ENCODE measurements at regions not wholly inside any gene's neighbourhood (a gene's known extent, or its start where the extent isn't known, plus 50 kb on each side); places are given as distances from the start of the nearest gene placed in this dataset.
"Not testable (repeated sequence)": the region's sequence is repeated elsewhere in the genome, so short reads cannot be mapped to it uniquely, and the experiment has no call there.

- DNase-seq: no peak
These were observed 775.1 kb downstream of the GATA3 start for GRCh38 chr10:8829592-8829991.

- DNase-seq: no peak
These were observed 775.6 kb downstream of the GATA3 start for GRCh38 chr10:8830048-8830447.

GRCh38 chr10:8830876-8831275 lies 776.4 kb downstream of the GATA3 start:
- DNase-seq: no peak

- no peak for DNase-seq
These were observed 781.1 kb downstream of the GATA3 start for GRCh38 chr10:8835453-8836167.

- no peak for DNase-seq
These were observed 785.9 kb downstream of the GATA3 start for GRCh38 chr10:8840356-8840755.

GRCh38 chr10:8844141-8844540 lies 789.7 kb downstream of the GATA3 start:
- DNase-seq: no peak

GRCh38 chr10:8852546-8852945 lies 798.1 kb downstream of the GATA3 start:
- DNase-seq: no peak

- no peak for DNase-seq
These were observed 798.6 kb downstream of the GATA3 start for GRCh38 chr10:8853048-8853447.

GRCh38 chr10:8868924-8869323 lies 814.4 kb downstream of the GATA3 start:
- not testable (repeated sequence) for DNase-seq

- no peak for DNase-seq
These were observed 818.8 kb downstream of the GATA3 start for GRCh38 chr10:8873310-8873709.

GRCh38 chr10:8874268-8874667 lies 819.8 kb downstream of the GATA3 start:
- DNase-seq: no peak

GRCh38 chr10:8874972-8875371 lies 820.5 kb downstream of the GATA3 start:
- no peak for DNase-seq

GRCh38 chr10:8876171-8876570 lies 821.7 kb downstream of the GATA3 start:
- no peak for DNase-seq

GRCh38 chr10:8889538-8889937 lies 835.0 kb downstream of the GATA3 start:
- DNase-seq: no peak

- no peak for DNase-seq
These were observed 838.6 kb downstream of the GATA3 start for GRCh38 chr10:8893102-8893501.

- DNase-seq: no peak
These were observed 839.7 kb downstream of the GATA3 start for GRCh38 chr10:8894148-8894547.

- DNase-seq: no peak
These were observed 843.3 kb downstream of the GATA3 start for GRCh38 chr10:8897769-8898168.

- no peak for DNase-seq
These were observed 844.4 kb downstream of the GATA3 start for GRCh38 chr10:8898745-8899330.

GRCh38 chr10:8902926-8903325 lies 848.4 kb downstream of the GATA3 start:
- no peak for DNase-seq

GRCh38 chr10:8908013-8908412 lies 853.5 kb downstream of the GATA3 start:
- no peak for DNase-seq

GRCh38 chr10:8910314-8910713 lies 855.8 kb downstream of the GATA3 start:
- no peak for DNase-seq

GRCh38 chr10:8911032-8911431 lies 856.5 kb downstream of the GATA3 start:
- no peak for DNase-seq

- DNase-seq: no peak
These were observed 857.6 kb downstream of the GATA3 start for GRCh38 chr10:8912108-8912507.

GRCh38 chr10:8913720-8914119 lies 859.2 kb downstream of the GATA3 start:
- no peak for DNase-seq

- DNase-seq: no peak
These were observed 864.8 kb downstream of the GATA3 start for GRCh38 chr10:8919280-8919679.
